ENCODE measurements at regions not wholly inside any gene's neighbourhood (a gene's known extent, or its start where the extent isn't known, plus 50 kb on each side); places are given as distances from the start of the nearest gene placed in this dataset.

GRCh38 chr9:108117795-108118194 is 628.2 kb upstream of the KLF4 start:
- Histone ChIP-seq H3K9me2 (replicated peaks; ENCODE audit: control insufficient read depth, low read length) (no peaks in the 10 kb centered on the region), H3K79me2 (ENCODE audit: control insufficient read depth, low read length) (no peaks in the 10 kb centered on the region), H3K4me2 (ENCODE audit: low read length) (no peak overlapping the region), H3K4me1 (ENCODE audit: control insufficient read depth, low read length) (no peaks in the 10 kb centered on the region), H4K20me1 (ENCODE audit: control insufficient read depth, insufficient read depth, low read depth, low read length) (no peaks in the 10 kb centered on the region), H3K36me3 (ENCODE audit: control insufficient read depth, low read length) (no peaks in the 10 kb centered on the region), H3F3A (ENCODE audit: control insufficient read depth, insufficient read depth) (no peaks in the 10 kb centered on the region), H3K27me3 (ENCODE audit: control insufficient read depth, low read length) (no peaks in the 10 kb centered on the region), H3K4me3 (ENCODE audit: low read length) (no peak overlapping the region), H3K27ac (ENCODE audit: low read depth, low read length) (no peak overlapping the region), H3K9me3 (ENCODE audit: control insufficient read depth, insufficient read depth, low read length) (no peaks in the 10 kb centered on the region)
- TF ChIP-seq, protein P1, sequence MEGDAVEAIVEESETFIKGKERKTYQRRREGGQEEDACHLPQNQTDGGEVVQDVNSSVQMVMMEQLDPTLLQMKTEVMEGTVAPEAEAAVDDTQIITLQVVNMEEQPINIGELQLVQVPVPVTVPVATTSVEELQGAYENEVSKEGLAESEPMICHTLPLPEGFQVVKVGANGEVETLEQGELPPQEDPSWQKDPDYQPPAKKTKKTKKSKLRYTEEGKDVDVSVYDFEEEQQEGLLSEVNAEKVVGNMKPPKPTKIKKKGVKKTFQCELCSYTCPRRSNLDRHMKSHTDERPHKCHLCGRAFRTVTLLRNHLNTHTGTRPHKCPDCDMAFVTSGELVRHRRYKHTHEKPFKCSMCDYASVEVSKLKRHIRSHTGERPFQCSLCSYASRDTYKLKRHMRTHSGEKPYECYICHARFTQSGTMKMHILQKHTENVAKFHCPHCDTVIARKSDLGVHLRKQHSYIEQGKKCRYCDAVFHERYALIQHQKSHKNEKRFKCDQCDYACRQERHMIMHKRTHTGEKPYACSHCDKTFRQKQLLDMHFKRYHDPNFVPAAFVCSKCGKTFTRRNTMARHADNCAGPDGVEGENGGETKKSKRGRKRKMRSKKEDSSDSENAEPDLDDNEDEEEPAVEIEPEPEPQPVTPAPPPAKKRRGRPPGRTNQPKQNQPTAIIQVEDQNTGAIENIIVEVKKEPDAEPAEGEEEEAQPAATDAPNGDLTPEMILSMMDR (IDR thresholded peaks at IDR 0.05; ENCODE audit: low read depth, low read length, poor library complexity, severe bottlenecking): no peak
- TF ChIP-seq EZH2phosphoT487 (IDR thresholded peaks at IDR 0.05; ENCODE audit: borderline replicate concordance, low read length): no peak

- Histone ChIP-seq H3K4me2 (ENCODE audit: low read length) (no peak overlapping the region), H3K9me2 (replicated peaks; ENCODE audit: control insufficient read depth, low read length) (no peaks in the 10 kb centered on the region), H3K4me1 (ENCODE audit: control insufficient read depth, low read length) (no peaks in the 10 kb centered on the region), H3K4me3 (ENCODE audit: low read length) (no peak overlapping the region), H3K27me3 (ENCODE audit: control insufficient read depth, low read length) (no peaks in the 10 kb centered on the region), H3K27ac (ENCODE audit: low read depth, low read length) (no peak overlapping the region), H3F3A (ENCODE audit: control insufficient read depth, insufficient read depth) (no peaks in the 10 kb centered on the region), H4K20me1 (ENCODE audit: control insufficient read depth, insufficient read depth, low read depth, low read length) (no peaks in the 10 kb centered on the region), H3K9me3 (ENCODE audit: control insufficient read depth, insufficient read depth, low read length) (no peaks in the 10 kb centered on the region), H3K36me3 (ENCODE audit: control insufficient read depth, low read length) (no peaks in the 10 kb centered on the region), H3K79me2 (ENCODE audit: control insufficient read depth, low read length) (no peaks in the 10 kb centered on the region)
- no peak for TF ChIP-seq EZH2phosphoT487 (IDR thresholded peaks at IDR 0.05; ENCODE audit: borderline replicate concordance, low read length)
- TF ChIP-seq, protein P1 (IDR thresholded peaks at IDR 0.05; ENCODE audit: low read depth, low read length, poor library complexity, severe bottlenecking): no peak
Measured at GRCh38 chr9:108117306-108117705, 627.7 kb upstream of the KLF4 start.

GRCh38 chr9:108113596-108113995 is 624.0 kb upstream of the KLF4 start:
- H3K4me1 ChIP-seq (ENCODE audit: control insufficient read depth, low read length): no peaks in the 10 kb centered on the region
- no peak overlapping the region for H3K27ac ChIP-seq (ENCODE audit: low read depth, low read length)
- H3F3A ChIP-seq (ENCODE audit: control insufficient read depth, insufficient read depth): no peaks in the 10 kb centered on the region
- no peaks in the 10 kb centered on the region; the same call in 1 of the 2 replicates for H3K9me2 ChIP-seq (replicated peaks; ENCODE audit: control insufficient read depth, low read length)
- no peaks in the 10 kb centered on the region for H3K27me3 ChIP-seq (ENCODE audit: control insufficient read depth, low read length)
- H4K20me1 ChIP-seq (ENCODE audit: control insufficient read depth, insufficient read depth, low read depth, low read length): no peaks in the 10 kb centered on the region
- H3K4me3 ChIP-seq (ENCODE audit: low read length): no peak overlapping the region
- H3K36me3 ChIP-seq (ENCODE audit: control insufficient read depth, low read length): no peaks in the 10 kb centered on the region
- no peak for TF ChIP-seq EZH2phosphoT487 (IDR thresholded peaks at IDR 0.05; ENCODE audit: borderline replicate concordance, low read length)
- TF ChIP-seq, protein P1 (IDR thresholded peaks at IDR 0.05; ENCODE audit: low read depth, low read length, poor library complexity, severe bottlenecking): no peak
- H3K9me3 ChIP-seq (ENCODE audit: control insufficient read depth, insufficient read depth, low read length): no peaks in the 10 kb centered on the region
- H3K4me2 ChIP-seq (ENCODE audit: low read length): no peak overlapping the region
- H3K79me2 ChIP-seq (ENCODE audit: control insufficient read depth, low read length): no peaks in the 10 kb centered on the region
